A549 (cell line): ENCODE measurements at regions not wholly inside any gene's neighbourhood (a gene's known extent, or its start where the extent isn't known, plus 50 kb on each side); places are given as distances from the start of the nearest gene placed in this dataset.

ENCODE experiments used
- CHD2 ChIP-seq: fragments of 150-350 bp; IDR thresholded peaks from 2 replicates; pipeline ENCODE4 v1.6.1; 2014; ENCODE audit warnings: low read length; ENCODE audit not compliant: partially characterized antibody
- RAD21 ChIP-seq, 2 experiments: fragments of >200 bp in 1 of 2; sonication (Bioruptor Twin) in 1 of 2; formaldehyde crosslinking in 1 of 2; IDR thresholded peaks in 1 of 2; conservative IDR thresholded peaks in 1 of 2; 2 replicates in 1 of 2; 3 replicates in 1 of 2; pipeline ENCODE4 v1.6.1; 2012 to 2018; ENCODE audit warnings: inconsistent platforms in 1 of 2
- RFX5 ChIP-seq: fragments of 450-650 bp; IDR thresholded peaks from 2 replicates; pipeline ENCODE4 v1.7.1; 2014; ENCODE audit warnings: antibody characterized with exemption, mild to moderate bottlenecking, moderate library complexity

- TF ChIP-seq CHD2 = no peak
- no peak for TF ChIP-seq RAD21 (conservative IDR thresholded peaks at IDR 0.05 in 1 of 2, IDR thresholded peaks at IDR 0.05 in 1 of 2)
- TF ChIP-seq RFX5 = no peak
Observed at GRCh38 chr1:95849439-95849838, 615.4 kb downstream of the RWDD3 start.
